ENCODE measurements at regions not wholly inside any gene's neighbourhood (a gene's known extent, or its start where the extent isn't known, plus 50 kb on each side); places are given as distances from the start of the nearest gene placed in this dataset.

DNA sequence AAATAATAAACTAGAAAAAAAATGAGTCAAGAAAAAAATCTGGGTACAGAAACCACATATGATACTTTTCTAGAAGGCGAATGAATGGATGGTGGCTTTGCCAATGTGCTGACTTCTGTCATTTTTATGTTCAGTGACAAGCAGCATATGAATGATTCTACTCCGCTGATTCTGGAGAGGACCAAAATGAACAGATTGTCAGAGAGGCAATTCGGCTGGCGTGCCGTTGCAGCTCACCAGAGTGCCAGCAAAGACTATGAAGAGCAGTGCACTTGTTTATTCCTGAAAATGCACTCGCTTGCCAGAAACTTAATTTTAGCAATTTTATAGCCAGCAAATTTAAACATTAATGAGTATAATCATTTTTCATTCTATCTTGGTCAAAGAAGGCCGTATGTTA lies 105.9 kb upstream of the NYAP2 start:
- Mint-ChIP-seq H3K9me3 (peaks cover 3% of the 10 kb centered on the region), H3K27me3 (ENCODE audit: low read depth, poor library complexity) (no peaks in the 10 kb centered on the region), H3K27ac (no peak overlapping the region), H3K4me3 (no peak overlapping the region), H3K36me3 (ENCODE audit: low read depth) (no peaks in the 10 kb centered on the region), H3K4me1 (peaks cover 7% of the 10 kb centered on the region)
- TF ChIP-seq, protein P1, sequence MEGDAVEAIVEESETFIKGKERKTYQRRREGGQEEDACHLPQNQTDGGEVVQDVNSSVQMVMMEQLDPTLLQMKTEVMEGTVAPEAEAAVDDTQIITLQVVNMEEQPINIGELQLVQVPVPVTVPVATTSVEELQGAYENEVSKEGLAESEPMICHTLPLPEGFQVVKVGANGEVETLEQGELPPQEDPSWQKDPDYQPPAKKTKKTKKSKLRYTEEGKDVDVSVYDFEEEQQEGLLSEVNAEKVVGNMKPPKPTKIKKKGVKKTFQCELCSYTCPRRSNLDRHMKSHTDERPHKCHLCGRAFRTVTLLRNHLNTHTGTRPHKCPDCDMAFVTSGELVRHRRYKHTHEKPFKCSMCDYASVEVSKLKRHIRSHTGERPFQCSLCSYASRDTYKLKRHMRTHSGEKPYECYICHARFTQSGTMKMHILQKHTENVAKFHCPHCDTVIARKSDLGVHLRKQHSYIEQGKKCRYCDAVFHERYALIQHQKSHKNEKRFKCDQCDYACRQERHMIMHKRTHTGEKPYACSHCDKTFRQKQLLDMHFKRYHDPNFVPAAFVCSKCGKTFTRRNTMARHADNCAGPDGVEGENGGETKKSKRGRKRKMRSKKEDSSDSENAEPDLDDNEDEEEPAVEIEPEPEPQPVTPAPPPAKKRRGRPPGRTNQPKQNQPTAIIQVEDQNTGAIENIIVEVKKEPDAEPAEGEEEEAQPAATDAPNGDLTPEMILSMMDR (IDR thresholded peaks at IDR 0.05), result no peak
- DNase-seq, result no peak

DNA sequence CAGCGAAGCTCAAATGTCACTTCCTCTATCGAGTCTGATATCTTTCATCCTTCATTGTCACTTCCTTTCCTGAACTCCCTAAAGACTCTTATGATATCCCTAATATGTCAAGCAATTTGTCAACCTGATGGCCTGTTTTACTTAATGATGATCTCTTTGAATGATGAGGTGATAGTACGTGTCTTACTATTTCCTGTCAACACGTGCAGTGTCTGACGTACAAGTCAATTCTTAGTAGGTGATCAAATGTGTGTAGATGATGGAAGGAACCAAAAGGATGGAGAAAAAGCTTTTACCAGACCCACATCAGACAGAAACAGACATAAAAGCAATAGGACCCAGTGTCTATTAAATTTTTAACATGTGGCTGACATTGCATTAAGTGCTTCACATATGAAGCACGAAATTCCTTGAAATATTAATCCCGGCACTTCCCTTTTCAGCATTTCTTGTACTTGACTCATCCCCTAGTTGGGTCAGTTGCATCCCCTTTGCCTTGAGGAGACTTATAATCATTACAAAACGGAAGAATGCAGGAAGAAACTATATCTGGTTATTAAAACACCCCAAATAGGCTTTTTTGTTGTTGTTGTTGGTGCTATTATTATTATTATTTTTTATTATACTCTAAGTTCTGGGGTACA lies 108.6 kb upstream of the NYAP2 start:
- TF ChIP-seq, protein P1 (IDR thresholded peaks at IDR 0.05), result no peak
- Mint-ChIP-seq H3K36me3 (ENCODE audit: low read depth) (no peaks in the 10 kb centered on the region), H3K4me3 (no peak overlapping the region)

DNA sequence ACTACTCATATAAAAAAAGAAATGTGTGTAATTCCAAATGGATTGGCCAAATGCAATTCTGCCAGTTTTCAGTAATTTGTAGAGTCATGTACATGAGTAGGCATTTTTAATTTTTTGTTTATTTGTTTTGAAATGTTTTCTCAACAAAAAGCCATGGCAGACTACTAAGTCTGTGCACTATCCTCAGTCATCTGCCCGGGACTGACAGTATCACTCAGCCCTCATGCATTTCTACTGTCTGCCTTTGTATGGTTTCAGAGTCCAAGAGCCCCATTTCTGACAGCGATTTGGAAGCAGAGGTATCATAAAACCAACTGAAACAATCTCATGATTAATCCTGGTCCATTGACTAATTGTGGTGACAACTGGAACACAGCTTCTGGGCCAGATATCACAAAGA lies 109.9 kb upstream of the NYAP2 start:
- no peak for DNase-seq
- Mint-ChIP-seq H3K27ac (no peak overlapping the region), H3K4me3 (no peak overlapping the region), H3K4me1 (no peaks in the 10 kb centered on the region), H3K36me3 (ENCODE audit: low read depth) (no peaks in the 10 kb centered on the region), H3K27me3 (ENCODE audit: low read depth, poor library complexity) (no peaks in the 10 kb centered on the region), H3K9me3 (peaks cover 3% of the 10 kb centered on the region)
- TF ChIP-seq, protein P1 (IDR thresholded peaks at IDR 0.05), result no peak

More for the DNA sequence above, 108.6 kb upstream of the NYAP2 start:
- Mint-ChIP-seq H3K27ac (no peak overlapping the region), H3K9me3 (peaks cover 3% of the 10 kb centered on the region), H3K27me3 (ENCODE audit: low read depth, poor library complexity) (no peaks in the 10 kb centered on the region), H3K4me1 (no peaks in the 10 kb centered on the region)
- no peak for DNase-seq

DNA sequence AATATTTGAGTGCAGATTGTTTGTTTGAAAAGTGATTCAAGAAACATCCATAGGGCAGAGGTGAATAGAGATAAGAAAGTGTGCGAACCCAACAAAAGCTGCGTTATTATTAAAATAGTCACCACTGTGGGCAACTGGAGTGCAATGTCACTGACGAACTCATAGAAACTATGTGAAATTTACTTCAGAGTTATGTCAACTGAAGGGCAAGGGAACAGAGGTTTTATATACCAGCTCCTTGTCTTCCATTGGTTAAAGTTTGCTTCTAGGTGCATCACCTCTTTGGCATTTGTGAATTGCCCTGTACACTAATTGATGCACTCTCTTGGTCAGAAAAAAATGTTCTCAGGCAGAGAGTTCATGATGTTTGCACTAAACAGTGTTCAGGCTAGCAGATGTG lies 110.5 kb upstream of the NYAP2 start:
- Mint-ChIP-seq H3K36me3 (ENCODE audit: low read depth) (no peaks in the 10 kb centered on the region), H3K9me3 (peaks cover 3% of the 10 kb centered on the region), H3K4me3 (no peak overlapping the region), H3K27ac (no peak overlapping the region), H3K27me3 (ENCODE audit: low read depth, poor library complexity) (no peaks in the 10 kb centered on the region), H3K4me1 (no peaks in the 10 kb centered on the region)
- TF ChIP-seq, protein P1 (IDR thresholded peaks at IDR 0.05), result no peak
- no peak for DNase-seq

DNA sequence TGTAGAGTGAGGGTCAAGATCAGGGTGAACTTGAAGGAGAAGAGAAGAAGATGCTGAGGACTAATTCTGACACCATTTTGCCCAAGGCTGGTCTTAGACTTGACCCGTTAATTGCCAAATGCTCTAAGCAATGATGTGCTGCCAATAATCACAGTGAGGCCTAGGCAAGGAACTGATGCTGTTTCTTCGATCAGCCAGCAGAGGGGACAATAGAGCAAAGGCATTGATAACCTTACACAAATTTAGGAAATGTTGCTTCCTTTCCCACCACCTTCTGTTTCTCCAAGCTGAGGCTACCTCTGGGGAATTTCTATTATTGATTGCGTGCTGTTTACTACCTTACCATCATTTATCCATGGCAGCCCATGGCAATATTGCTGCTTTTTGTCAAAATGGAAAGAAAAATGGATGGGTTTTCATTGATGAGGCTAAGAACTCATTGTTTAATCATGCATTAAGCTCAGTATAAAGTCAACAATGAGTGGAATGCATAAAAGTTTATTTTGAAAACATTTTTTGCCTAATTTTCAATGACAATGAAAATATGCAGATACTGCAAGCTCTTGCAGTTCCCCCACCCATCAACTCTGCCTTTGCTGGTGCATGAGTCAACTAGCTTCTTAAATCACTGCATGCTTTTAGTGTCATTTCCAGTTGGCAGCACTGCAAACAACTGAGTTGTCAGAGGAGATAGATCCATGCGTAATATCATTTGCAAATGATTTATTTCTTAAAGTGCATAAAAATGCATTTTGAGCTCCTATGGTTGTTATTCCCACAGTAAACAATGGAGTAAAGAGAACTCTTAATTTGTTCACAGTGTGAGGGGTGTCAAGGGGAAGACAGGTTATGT lies 116.4 kb upstream of the NYAP2 start:
- H3K4me1 Mint-ChIP-seq, result no peaks in the 10 kb centered on the region
- H3K27ac Mint-ChIP-seq, result no peak overlapping the region
- TF ChIP-seq, protein P1 (IDR thresholded peaks at IDR 0.05), result peak; percentile 74
- no peaks in the 10 kb centered on the region for H3K36me3 Mint-ChIP-seq (ENCODE audit: low read depth)
- no peaks in the 10 kb centered on the region for H3K9me3 Mint-ChIP-seq
- H3K4me3 Mint-ChIP-seq, result no peak overlapping the region
- H3K27me3 Mint-ChIP-seq (ENCODE audit: low read depth, poor library complexity), result peaks cover 3% of the 10 kb centered on the region
- DNase-seq, result peak; percentile 21
